Epidermal melanocyte (primary cell): ENCODE measurements at regions not wholly inside any gene's neighbourhood (a gene's known extent, or its start where the extent isn't known, plus 50 kb on each side); places are given as distances from the start of the nearest gene placed in this dataset.

Experiments used
- DNase-seq: peaks from one replicate; pipeline ENCODE4 v3.0.0; 2011; ENCODE audit warnings: low spot score; ENCODE audit not compliant: insufficient read length

DNA sequence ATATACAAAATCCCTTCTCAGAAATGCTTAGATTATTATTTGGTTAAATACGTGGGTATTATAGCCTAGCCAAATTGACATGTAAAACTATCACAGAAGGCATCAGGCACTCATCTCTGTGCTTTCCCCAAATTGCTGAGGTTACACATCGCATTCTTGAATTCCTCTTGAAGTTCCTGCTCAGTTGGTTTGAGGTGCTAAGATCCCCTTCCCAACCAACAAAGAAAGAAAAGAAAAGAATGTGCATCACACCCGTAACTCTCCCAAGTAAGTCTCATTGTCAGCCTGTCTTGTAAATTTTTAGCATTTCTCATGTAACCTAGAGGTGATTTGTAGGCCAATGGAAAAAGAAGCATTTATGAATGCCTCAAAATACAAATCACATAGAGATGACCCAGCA, 539.2 kb upstream of the PRMT6 start:
- DNase-seq, result no peak

DNA sequence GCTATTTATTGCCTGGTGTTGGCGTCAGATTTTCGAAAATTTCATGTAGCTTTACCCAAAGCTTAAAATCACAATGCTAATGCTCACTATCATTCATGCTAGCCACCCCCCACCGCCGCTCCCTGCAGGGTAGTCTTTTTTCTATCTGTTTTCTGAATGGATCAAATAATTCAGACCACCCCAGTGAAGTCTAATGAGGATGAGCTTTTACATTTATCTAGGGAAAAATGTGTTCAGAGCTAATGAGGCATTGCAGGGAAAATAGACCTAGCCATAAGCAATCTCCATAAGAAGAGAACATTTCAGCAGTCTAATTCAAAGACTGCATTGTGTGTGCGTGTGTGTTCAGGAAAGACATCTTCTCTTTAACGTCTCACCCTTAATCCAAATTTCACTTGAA, 533.0 kb upstream of the PRMT6 start:
- no peak for DNase-seq

DNA sequence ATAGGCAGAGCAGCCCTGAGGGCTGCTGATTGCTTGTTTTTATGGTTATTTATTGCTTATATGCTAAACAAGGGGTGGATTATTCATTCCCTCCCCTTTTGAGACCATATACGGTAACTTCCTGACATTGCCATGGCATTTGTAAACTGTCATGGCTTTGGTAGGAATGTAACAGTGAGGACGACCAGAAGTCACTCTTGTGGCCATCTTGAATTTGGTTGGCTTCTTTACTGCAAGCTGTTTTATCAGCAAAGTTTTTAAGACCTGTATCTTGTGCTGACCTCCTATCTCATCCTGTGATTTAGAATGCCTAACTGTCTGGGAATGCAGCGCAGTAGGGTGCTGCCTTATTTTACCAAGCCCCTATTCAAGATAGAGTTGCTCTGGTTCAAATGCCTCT, 531.8 kb upstream of the PRMT6 start:
- DNase-seq, result no peak

DNA sequence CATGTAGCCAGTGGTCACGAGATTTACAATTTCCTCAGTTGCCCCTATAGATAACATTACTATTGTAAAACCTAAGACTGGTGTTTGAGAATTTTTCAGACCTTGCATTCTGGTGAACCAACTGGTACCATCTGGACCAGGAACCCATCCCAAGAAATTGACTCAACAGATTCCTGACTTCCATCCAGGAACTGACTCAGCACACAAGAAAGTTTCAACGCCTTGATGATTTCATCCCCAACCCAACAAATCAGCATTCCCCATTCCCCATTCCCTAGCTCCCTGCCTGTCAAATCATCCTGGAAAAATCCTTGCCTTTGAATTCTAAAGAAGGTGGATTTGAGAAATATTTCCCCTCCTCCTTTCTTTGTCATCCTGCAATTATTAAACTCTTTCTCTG, 529.8 kb upstream of the PRMT6 start:
- DNase-seq, result no peak

DNA sequence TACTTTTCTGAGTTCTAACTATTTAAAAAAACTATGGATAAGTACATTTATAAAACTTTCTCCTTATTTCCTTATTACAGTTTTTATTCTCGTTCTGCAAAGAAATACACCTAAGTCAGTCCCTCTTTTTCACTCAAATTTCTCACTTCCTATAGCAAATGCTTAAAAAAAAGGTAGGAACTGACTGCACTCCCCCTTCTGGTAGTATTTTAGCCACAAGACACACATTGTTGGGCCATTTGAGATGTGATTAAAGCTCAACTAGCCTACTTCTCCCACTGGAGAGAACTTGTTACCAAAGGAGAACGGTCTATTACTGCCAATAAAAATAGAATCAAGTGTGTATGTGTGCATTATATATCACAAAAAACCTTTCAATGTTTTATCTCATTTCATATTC, 521.9 kb upstream of the PRMT6 start:
- no peak for DNase-seq

DNA sequence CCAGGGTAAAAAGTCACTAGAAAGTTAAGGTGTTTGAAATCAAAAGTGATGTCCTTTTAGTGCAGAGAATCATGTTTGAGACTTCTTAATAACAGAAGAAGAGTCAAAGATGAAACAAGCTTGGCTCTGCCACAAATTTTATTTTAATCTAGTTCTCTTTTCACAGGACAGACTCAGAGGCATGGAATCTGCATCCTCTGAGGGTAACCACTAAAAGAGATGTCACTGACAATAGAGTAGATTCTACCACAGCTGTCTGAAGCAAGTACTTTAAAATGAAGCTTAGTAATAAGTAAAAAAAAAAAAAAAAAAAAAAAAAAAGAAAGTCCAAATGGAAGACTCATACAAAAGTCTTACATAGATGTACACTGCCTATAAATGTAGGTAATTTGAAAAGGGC, 519.7 kb upstream of the PRMT6 start:
- DNase-seq, result no peak

DNA sequence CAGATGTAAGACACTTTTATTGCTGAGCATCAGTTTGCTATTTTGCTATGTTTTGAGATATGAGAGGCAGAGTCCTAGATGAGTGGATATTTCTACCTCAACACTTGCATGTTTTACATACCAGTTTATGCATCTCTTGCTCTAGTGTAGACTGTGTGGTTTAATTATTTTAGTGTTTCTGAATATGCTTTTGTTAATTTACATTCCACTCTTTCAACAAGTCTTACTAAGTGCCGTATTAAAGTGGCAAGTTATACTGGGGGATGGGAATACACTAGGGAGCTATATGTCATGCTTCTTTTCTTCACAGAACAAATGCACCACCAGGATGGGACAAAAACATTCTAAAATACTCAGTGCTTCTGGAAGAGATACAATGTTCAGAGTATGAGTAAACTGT, 507.7 kb upstream of the PRMT6 start:
- DNase-seq, result no peak

DNA sequence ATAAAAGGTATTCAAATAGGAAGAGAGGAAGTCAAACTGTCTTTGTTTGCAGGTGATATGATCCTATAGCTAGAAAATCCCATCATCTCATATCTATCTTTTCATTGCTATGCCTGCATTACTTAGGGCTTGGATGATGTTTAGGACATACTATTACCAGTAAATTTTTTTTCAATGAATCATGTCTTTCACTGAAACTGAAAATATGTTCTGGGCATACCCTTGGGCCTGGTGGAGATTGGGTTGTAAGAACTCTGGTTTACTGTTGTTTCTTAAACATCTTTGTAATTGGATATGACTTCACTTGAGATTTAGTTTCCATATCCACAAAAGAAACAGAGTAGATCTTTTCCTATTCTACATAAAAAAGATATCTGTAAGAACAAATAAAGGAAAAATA, 502.2 kb upstream of the PRMT6 start:
- no peak for DNase-seq

DNA sequence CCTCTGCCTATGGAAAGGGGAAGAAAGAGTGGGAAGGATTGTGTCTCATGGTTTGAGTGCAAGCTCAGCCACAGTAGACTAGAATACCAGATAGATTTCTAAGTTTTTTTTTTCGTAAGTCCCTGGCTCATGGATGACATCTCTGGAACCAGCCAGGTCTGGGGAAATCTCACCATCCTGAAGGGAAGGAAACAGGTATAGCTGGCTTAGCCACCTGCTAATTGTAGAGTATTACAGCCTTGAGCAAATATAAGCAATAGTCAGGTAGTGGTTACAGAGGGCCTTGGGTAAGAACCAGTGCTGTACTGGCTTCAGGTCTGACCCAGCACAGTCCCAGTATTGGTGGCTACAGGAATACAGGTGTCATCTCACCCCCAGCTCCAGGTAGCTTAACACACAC, 500.9 kb upstream of the PRMT6 start:
- DNase-seq, result no peak

DNA sequence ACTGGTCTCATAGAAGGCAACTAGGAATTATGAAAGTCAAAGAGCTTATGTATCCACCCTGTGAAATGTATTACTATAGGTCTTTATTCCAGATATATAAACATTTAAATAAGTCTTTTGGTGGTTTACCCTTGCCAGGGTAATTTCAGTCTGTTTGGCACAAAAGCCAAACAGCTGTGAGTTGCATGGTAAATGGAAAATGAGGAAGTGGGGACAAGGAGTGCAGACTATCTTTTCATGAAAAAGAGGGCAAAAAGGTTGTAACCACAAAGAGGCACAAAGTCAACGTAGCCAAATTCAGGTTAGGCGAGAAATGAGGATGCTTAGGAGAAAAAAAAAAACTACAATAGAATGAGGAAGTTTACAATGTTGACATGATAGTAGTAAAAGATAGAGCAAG, 492.3 kb upstream of the PRMT6 start:
- DNase-seq, result no peak

DNA sequence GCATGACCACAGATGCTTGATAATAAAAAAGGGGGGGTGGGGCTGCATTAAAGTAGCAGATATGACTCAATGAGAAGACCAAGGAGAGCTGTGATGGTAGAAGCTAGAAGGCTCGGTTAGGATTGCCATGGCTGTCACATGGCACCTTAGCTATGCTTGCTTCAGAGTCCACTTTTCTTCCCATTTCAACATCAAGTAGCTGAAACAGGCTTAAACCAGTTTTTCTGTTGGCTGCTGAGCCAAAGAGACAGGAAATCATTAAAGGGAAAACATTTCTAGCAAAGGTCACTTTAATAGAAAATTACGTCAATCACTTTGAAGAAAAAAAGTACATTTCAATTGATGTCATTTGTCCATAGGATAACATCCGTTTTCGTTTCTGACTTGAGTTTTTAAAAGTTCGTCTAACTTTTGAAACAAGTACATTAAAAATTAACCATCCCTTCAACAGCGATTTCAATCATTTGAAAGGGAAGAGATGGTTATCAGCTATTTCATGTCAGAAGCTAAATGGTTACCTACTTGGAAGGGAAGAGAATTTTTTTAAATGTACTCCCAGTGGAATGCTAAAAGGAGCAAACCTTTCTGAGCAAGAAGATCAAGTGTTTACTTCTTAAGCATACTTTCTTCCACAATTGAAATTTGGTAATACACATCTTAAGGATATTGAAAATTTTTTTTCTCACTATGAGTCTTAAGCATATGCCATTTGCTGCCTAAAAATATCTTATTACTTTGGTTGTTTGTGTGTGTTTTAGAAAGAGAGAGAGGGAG, 488.1 kb upstream of the PRMT6 start:
- DNase-seq, result no peak

DNA sequence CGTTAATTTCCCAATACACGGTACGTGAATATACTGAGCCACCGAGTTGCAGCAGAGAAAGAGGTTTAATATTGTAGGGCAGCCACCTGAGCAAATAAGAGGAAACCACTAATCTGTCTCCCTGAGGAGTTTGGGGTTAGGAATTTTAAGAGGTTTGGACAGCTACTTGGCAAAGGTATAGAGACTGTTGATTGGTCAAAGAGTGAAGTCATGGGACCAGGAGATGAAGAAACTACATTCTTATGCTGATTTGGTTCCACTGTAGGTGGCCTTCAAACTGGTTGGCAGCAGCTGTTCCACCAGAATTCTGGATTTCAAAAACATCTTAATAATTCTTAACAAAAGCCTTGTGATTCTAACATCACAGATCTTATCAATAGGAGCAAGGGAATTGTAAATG, 485.4 kb upstream of the PRMT6 start:
- DNase-seq, result no peak

DNA sequence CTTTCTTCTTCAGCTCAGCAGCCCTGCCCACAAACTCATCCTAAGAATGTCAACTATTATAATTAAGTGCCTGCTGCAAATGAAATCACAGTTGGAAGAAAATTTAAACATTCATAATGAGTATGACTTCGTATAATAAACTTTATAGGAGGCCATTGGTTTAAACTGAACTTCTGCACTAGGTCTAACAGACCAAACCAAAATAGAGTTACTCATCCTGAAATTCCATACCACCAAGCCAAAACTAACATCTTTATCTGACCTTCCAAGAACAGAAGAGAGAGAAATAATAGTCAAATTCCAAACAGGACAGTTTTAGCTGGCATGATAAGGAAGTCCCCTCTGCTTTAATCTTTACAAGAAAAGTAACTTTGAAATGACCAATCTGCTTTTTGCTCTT, 472.4 kb upstream of the PRMT6 start:
- DNase-seq, result no peak

DNA sequence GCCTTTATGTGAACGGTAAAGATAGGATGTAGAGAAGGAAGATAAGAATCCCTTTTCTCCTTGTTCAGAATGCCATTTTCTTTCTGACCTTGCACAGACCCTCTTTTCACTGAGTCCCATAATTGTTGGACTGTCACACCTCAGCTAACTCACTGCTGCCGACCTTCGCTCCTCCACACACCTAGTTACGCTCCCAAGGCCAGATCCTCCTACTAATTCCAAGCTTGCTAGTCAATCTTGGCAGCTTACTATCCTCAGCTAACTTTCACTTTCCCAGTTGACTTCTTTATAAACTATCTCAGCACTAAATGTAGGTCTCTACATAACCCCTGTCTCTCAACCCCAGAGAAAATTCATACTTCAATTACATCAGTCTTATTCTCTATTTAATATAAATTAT, 471.8 kb upstream of the PRMT6 start:
- no peak for DNase-seq

DNA sequence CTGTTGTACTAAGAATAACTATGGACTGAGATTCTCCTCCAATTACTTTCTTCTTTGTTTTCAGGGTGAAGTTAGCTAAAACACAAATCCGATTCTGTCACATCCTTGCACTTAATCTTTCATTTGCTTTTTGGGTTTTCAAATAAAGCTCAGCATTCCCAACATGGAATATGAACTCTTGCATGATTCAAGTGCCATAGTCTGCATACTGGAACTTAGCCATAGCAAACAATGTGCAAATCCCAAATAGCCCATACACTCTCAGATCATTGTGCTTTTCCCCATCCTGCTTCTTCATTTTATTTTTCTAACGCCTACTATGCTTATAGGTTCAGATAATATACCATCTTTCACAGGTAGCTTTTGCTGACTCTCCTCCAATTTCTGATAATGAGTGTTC, 455.8 kb upstream of the PRMT6 start:
- DNase-seq, result no peak

DNA sequence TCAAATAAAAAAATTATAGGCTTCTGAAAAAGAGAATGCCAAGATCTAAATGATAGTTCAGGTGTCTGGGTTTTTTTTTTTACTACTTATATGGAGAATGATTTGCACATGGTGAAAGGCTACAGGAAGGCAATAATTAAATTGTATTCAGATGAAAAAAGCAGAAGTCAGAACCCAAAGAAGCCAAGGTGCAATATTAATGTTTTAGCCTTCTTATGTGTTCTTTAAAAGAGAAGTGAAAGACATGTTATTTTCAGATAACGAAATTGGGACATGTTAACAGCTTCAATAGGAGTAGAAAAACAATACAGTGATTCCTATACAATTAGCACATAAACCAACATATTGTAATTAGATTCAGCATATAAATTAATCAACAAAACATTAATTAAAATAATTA, 452.9 kb upstream of the PRMT6 start:
- DNase-seq, result no peak

DNA sequence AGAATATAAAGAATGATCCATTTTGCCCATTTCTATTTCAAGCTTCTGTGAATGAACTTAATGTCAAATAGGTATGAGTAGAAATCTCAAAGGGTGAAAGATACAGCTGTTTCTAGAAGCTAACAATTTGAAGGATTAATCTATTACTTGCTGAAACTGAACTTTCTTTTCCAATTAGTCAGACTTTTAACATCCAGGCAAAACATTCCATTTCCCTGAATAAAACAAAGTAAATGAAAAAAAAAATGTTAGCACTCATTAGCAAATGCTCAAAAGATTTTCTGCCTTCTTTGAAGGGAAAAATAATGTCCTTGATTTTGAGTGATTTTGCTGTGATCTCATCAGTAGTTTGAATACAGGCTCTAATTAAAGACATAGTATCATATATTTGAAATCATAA, 447.6 kb upstream of the PRMT6 start:
- DNase-seq, result no peak

DNA sequence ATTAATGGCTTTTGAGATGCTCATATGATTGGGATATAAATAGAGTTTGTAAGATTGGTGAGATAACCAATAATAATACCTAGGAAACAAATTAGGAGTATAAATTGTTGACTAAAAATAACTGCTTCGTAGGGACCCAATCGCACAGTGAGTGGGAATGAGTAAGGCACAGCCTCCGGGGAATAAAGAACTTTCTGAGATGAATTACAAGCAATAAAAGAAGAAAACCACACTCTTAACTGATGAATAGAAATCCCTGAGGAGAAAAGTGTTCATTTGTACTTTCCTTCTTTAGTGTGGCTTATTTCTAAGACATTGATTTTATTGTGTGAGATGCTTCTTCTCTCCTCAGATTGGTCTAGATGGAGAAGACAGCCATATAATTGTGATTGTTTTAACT, 443.4 kb upstream of the PRMT6 start:
- DNase-seq, result no peak

DNA sequence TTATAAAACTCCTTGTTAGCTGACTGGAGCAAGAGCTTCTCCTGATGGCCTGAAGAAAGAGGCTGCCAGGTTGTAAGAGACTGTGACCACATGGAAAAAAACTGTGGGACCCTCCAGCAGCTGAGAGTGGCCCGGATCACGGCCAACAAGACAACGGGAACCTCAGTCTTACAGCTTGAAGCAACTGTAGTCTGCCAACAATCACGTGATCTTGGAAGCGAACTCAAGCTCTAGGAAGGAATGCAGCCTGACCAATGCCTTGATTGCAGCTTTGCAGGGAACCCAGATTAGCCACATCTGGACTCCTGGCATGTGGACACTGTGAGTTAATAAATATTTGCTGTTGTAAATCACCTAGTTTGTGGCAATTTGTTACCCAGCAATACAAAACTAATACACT, 442.6 kb upstream of the PRMT6 start:
- no peak for DNase-seq

DNA sequence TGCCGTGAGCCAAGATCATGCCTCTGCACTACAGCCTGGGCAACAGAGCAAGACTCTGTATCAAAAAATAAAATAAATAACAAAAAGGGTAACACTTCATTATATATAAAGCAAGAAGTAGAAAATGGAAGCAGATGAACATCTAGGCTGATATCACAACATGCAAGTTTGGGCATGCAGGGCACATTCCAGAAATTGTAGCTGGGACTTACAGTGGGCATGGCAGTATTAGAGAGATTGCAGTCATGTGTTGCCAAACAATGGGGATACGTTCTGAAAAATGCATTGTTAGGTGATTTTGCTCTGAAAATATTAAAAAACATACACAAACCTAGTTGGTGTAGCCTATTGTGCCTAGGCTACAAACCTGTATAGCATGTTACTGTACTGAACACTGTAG, 441.0 kb upstream of the PRMT6 start:
- no peak for DNase-seq

DNA sequence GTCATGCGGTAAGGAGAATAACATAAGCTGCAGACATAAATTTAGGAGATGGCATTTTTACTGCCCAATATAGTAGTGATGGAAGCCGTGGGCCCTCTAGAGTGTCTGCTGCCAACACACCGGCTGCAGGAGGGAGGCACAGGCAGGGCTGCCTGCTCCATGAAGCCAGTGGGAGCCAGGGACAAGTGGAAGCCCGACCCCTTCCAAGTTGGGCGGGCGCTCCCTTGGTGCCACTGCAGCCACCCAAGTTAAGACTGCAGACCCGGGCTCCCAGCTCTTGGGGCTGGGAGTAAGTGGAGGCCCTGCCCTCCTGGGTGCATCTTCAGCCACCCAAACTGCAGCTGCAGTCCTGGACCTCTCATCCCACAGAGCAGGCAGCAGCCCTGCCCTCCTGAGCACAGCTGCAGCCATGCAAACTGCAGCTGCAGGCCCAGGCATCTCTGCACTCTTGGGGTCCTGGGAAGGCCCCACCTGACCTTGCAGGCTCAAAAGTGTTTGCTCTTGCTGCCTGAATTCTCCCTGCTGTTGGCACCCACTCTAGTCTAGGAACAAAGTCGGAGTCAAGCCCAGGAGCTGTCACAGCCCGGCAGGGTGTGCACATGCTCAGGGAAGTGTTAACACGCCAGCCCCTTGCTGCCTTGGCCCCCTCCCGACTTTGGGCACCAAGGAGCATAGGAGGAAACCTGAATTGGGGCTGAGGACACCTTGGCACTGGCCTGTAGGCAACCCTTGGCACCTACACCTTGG, 437.2 kb upstream of the PRMT6 start:
- no peak for DNase-seq

DNA sequence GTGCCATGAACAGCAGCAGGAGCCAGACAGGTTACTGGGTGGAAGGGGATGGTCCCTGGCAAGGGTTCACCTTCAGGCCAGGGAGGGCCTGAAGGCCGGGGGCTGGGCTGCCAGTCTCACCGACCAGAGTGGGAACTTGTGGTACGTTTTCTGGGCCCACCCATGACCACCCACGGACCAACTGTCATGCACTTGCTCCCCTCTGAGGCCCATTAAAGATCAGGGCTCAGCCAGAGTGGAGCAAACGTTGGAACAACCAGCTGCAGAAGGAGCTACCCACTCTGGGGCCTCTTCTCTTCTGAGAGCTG, 436.7 kb upstream of the PRMT6 start:
- no peak for DNase-seq

DNA sequence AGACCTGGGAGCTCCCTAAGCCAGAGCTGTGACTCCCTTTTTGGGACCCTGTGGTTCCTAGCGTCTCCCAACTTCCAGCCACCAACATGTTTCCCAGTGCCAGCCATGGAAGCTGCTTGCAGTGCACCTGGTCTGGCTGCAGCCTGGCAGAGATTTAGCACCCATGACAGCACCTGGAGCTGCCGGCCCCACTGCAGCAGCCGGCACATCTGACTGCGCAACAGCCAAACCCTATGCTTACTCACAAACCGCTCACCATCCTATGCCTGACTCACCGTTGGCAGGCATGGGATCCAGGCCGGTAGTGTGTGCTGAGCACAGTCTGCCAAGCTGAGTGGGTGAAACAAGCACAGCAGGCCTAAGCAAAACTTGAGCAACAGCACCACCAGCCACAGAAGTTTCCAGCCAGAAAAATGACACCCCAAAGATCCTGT, 435.9 kb upstream of the PRMT6 start:
- no peak for DNase-seq
